ENCODE measurements at regions not wholly inside any gene's neighbourhood (a gene's known extent, or its start where the extent isn't known, plus 50 kb on each side); places are given as distances from the start of the nearest gene placed in this dataset.

GRCh38 chr2:8095978-8096377 is 585.9 kb upstream of the ID2 start:
- H3K9me3 ChIP-seq, result no peaks in the 10 kb centered on the region
- no peaks in the 10 kb centered on the region for H3K27me3 ChIP-seq
- no peak overlapping the region for H3K27ac ChIP-seq
- no peaks in the 10 kb centered on the region for H3K4me1 ChIP-seq
- no peaks in the 10 kb centered on the region for H3K36me3 ChIP-seq
- H3K4me3 ChIP-seq, result no peak overlapping the region
- DNase-seq, result no peak
- intact Hi-C loops (cut with DNase I; ENCODE audit: low total_unique reads), result no loop called here
- no peak for TF ChIP-seq POLR2A (IDR thresholded peaks at IDR 0.05)
- no peak for TF ChIP-seq CTCF (IDR thresholded peaks at IDR 0.05)

DNA sequence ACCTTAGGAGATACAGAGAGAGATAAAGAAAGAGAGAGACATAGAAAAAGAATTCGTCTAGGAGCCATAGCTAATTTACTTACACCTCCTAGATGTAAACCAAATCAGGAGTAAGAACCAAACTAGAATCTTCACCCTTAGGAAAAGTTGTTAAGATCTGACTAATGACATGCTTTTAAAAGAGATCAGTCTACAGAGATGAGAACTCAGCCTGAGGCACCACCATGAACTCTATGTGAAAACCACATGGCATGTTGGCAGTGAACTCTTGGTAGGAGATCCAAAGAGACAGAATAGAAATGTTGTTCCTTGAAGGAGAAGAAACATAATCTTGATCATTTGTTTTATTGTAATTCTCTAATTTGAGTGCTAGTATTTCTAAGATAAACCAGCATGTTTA is 585.4 kb upstream of the ID2 start:
- intact Hi-C loops (cut with DNase I; ENCODE audit: low total_unique reads), result no loop called here
- no peak for DNase-seq
- H3K4me3 ChIP-seq, result no peak overlapping the region
- no peaks in the 10 kb centered on the region for H3K36me3 ChIP-seq
- H3K27ac ChIP-seq, result no peak overlapping the region
- H3K4me1 ChIP-seq, result no peaks in the 10 kb centered on the region
- no peaks in the 10 kb centered on the region for H3K27me3 ChIP-seq
- no peaks in the 10 kb centered on the region for H3K9me3 ChIP-seq
- TF ChIP-seq CTCF (IDR thresholded peaks at IDR 0.05), result no peak
- no peak for TF ChIP-seq POLR2A (IDR thresholded peaks at IDR 0.05)

GRCh38 chr2:8098476-8099266 is 583.2 kb upstream of the ID2 start:
- intact Hi-C loops (cut with DNase I; ENCODE audit: low total_unique reads), result no loop called here
- no peak for DNase-seq
- TF ChIP-seq CTCF (IDR thresholded peaks at IDR 0.05), result no peak
- TF ChIP-seq POLR2A (IDR thresholded peaks at IDR 0.05), result no peak
- H3K4me3 ChIP-seq, result no peak overlapping the region
- no peaks in the 10 kb centered on the region for H3K9me3 ChIP-seq
- H3K4me1 ChIP-seq, result no peaks in the 10 kb centered on the region
- H3K27me3 ChIP-seq, result no peaks in the 10 kb centered on the region
- H3K36me3 ChIP-seq, result no peaks in the 10 kb centered on the region
- H3K27ac ChIP-seq, result no peak overlapping the region

DNA sequence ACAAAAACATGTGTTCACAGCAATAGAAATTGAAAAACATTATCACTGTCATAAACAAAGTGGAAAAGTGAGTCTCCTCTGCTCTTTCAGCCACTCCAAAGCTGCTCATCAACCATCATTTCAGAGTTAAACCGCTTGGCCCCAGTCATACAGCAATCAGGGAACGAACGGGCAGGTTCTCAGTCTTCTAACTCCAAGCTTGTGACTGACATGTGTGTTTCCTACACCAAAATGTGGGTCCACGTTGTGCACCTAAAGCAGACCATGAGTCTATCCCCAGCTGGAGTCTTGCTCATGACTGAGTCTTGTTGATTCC is 582.6 kb upstream of the ID2 start:
- Histone ChIP-seq H3K36me3 (no peaks in the 10 kb centered on the region), H3K4me3 (no peak overlapping the region), H3K27me3 (no peaks in the 10 kb centered on the region), H3K27ac (no peak overlapping the region), H3K9me3 (no peaks in the 10 kb centered on the region), H3K4me1 (no peaks in the 10 kb centered on the region)
- TF ChIP-seq CTCF (IDR thresholded peaks at IDR 0.05) (no peak), POLR2A (IDR thresholded peaks at IDR 0.05) (no peak)
- DNase-seq, result no peak
- intact Hi-C loops (cut with DNase I; ENCODE audit: low total_unique reads), result no loop called here

DNA sequence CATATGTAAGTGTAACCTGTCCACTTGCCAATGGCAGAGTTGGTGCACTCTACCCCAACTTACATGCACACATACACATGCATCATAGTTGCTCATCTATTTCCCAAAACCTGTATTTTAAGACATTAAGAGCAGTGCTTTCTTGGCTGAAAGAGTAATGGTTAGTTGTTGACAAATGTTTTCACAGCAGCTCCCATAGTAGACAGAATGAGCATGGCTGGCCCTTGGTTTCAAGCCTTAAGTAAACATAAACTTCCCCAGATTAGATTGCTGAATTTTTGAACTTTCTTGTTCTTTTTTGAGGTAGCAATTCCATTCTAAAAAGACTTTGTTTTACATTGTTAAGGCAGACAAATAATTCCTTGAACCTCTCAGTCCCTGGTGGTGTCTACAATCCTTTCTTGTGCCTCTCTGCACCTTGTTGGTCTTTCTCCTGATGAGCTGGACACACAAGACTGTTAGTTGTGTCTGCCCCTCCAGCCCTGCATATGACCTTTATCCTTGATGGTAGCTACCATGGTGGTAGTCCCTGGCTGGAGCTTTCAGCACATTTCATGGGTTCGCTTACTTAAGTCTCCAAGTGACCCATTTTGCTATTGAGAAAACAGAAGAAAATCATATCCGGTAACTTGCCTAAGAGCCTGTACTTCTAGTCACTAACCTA is 580.1 kb upstream of the ID2 start:
- no peak overlapping the region for H3K4me3 ChIP-seq
- no peaks in the 10 kb centered on the region for H3K9me3 ChIP-seq
- no peaks in the 10 kb centered on the region for H3K27me3 ChIP-seq
- intact Hi-C loops (cut with DNase I; ENCODE audit: low total_unique reads), result no loop called here
- H3K36me3 ChIP-seq, result no peaks in the 10 kb centered on the region
- H3K4me1 ChIP-seq, result no peaks in the 10 kb centered on the region
- TF ChIP-seq POLR2A (IDR thresholded peaks at IDR 0.05), result no peak
- no peak for TF ChIP-seq CTCF (IDR thresholded peaks at IDR 0.05)
- H3K27ac ChIP-seq, result no peak overlapping the region
- no peak for DNase-seq
